Right lobe of liver (tissue), 6 donors: ENCODE measurements at regions not wholly inside any gene's neighbourhood (a gene's known extent, or its start where the extent isn't known, plus 50 kb on each side); places are given as distances from the start of the nearest gene placed in this dataset.

Experiments
- ATAC-seq, 4 donors: fragments of 200-7000 bp; cut with Tn5 transposase; one replicate each; pipeline ENCODE4 v1.9.1; 2020; ENCODE audit warnings: mild to moderate bottlenecking in 4 of 4, moderate library complexity in 4 of 4
- DNase-seq, 3 donors: peaks; one replicate each; pipeline ENCODE4 v3.0.0-alpha.2; 2020
- H3K27ac ChIP-seq, 3 donors: fragments of 200-600 bp; one replicate each; pipeline ENCODE4 v1.8.0; 2022
- H3K27me3 ChIP-seq, 2 donors: fragments of 200-600 bp; one replicate each; pipeline ENCODE4 v1.8.0; 2022
- H3K36me3 ChIP-seq, 4 donors: fragments of 200-600 bp; sonication (generic) in 1 of 4; one replicate each; pipeline versions ENCODE4 v1.5.1 to v1.8.0; 2017 to 2022; ENCODE audit warnings: control low read depth in 1 of 4
- H3K4me1 ChIP-seq, 4 donors: fragments of 200-600 bp; sonication (generic) in 1 of 4; one replicate each; pipeline versions ENCODE4 v1.5.1 to v1.8.0; 2017 to 2022; ENCODE audit warnings: control low read depth in 1 of 4
- H3K4me3 ChIP-seq, 3 donors: fragments of 200-600 bp; one replicate each; pipeline ENCODE4 v1.8.0; 2022
- H3K9me3 ChIP-seq, 4 donors: fragments of 200-600 bp; sonication (generic) in 1 of 4; one replicate each; pipeline versions ENCODE4 v1.5.1 to v1.8.0; 2017 to 2022; ENCODE audit warnings: control low read depth in 1 of 4
- CTCF ChIP-seq, 4 donors: fragments of 200-600 bp in 3 of 4; fragments of 450-650 bp in 1 of 4; IDR thresholded peaks; one replicate each; pipeline versions ENCODE4 v1.5.1 to v1.8.0; 2016 to 2022; ENCODE audit warnings: antibody characterized with exemption in 4 of 4, mild to moderate bottlenecking in 2 of 4
- POLR2A ChIP-seq: fragments of 450-650 bp; IDR thresholded peaks from one replicate; pipeline ENCODE4 v1.6.1; 2017; ENCODE audit warnings: antibody characterized with exemption, mild to moderate bottlenecking
- WGBS: methylation state at CpG from one replicate; pipeline ENCODE4 v1.1.6; 2018; ENCODE audit warnings: low coverage, low lambda C conversion rate; ENCODE audit not compliant: insufficient coverage; ENCODE audit errors: missing lambda C conversion rate; 5-methylcytosine and 5-hydroxymethylcytosine counted together
- intact Hi-C, 2 donors: fragments of 100-400 bp; cut with DNase I; formaldehyde crosslinking; loops; one replicate each; pipeline versions ENCODE4 v1.11.2 to v1.14.1; 2022
- donor health status: DM: no; HTN: yes; CAD: no.
- donor health status: DM: no; HTN: no; CAD: no.
- donor health status: DM: no; HTN: no; CAD: no.
- donor health status: DM: no; HTN: yes; CAD: no.
- donor health status: DM: no; HTN: yes; CAD: no.

- no peaks in the 10 kb centered on the region for H3K4me1 ChIP-seq
- no peak overlapping the region for H3K27ac ChIP-seq
- 80% methylated on average over 5 of the region's 5 CpGs for WGBS
- no peaks in the 10 kb centered on the region for H3K9me3 ChIP-seq
- TF ChIP-seq CTCF (IDR thresholded peaks at IDR 0.05) (no peak), POLR2A (no peak)
- DNase-seq (no peak), ATAC-seq (no peak)
- no peaks in the 10 kb centered on the region for H3K27me3 ChIP-seq
- intact Hi-C loops: no loop called here
- H3K36me3 ChIP-seq: no peaks in the 10 kb centered on the region
- no peak overlapping the region for H3K4me3 ChIP-seq
These were observed 131.6 kb upstream of the ID4 start for GRCh38 chr6:19705606-19706005.

GRCh38 chr6:19712012-19712688, 125.0 kb upstream of the ID4 start:
- ATAC-seq (no peak), DNase-seq (no peak)
- Histone ChIP-seq H3K27me3 (no peaks in the 10 kb centered on the region), H3K36me3 (no peaks in the 10 kb centered on the region), H3K4me1 (no peaks in the 10 kb centered on the region), H3K4me3 (no peak overlapping the region), H3K9me3 (no peaks in the 10 kb centered on the region), H3K27ac (no peak overlapping the region)
- intact Hi-C loops: no loop called here
- 73% methylated on average over 4 of the region's 4 CpGs for WGBS
- no peak for TF ChIP-seq CTCF (IDR thresholded peaks at IDR 0.05)
- no peak for TF ChIP-seq POLR2A

GRCh38 chr6:19712998-19713397, 124.2 kb upstream of the ID4 start:
- 53% methylated on average over 1 of the region's 1 CpG for WGBS
- intact Hi-C loops: no loop called here
- Histone ChIP-seq H3K36me3 (no peaks in the 10 kb centered on the region), H3K27me3 (no peaks in the 10 kb centered on the region), H3K4me1 (no peaks in the 10 kb centered on the region), H3K4me3 (no peak overlapping the region), H3K9me3 (no peaks in the 10 kb centered on the region), H3K27ac (no peak overlapping the region)
- DNase-seq (no peak), ATAC-seq (no peak)
- TF ChIP-seq CTCF (IDR thresholded peaks at IDR 0.05) (no peak), POLR2A (no peak)

GRCh38 chr6:19713411-19713810, 123.8 kb upstream of the ID4 start:
- H3K4me3 ChIP-seq: no peak overlapping the region
- intact Hi-C loops: no loop called here
- ATAC-seq (no peak), DNase-seq (no peak)
- no peaks in the 10 kb centered on the region for H3K36me3 ChIP-seq
- no peaks in the 10 kb centered on the region for H3K27me3 ChIP-seq
- no peaks in the 10 kb centered on the region for H3K9me3 ChIP-seq
- no peak for TF ChIP-seq CTCF (IDR thresholded peaks at IDR 0.05)
- no peak for TF ChIP-seq POLR2A
- 59% methylated on average over 4 of the region's 4 CpGs for WGBS
- no peaks in the 10 kb centered on the region for H3K4me1 ChIP-seq
- no peak overlapping the region for H3K27ac ChIP-seq

GRCh38 chr6:19713984-19714383, 123.2 kb upstream of the ID4 start:
- no peak for DNase-seq
- no peak for ATAC-seq
- Histone ChIP-seq H3K4me1 (no peaks in the 10 kb centered on the region), H3K36me3 (no peaks in the 10 kb centered on the region), H3K4me3 (no peak overlapping the region), H3K27me3 (no peaks in the 10 kb centered on the region), H3K27ac (no peak overlapping the region), H3K9me3 (no peaks in the 10 kb centered on the region)
- intact Hi-C loops: no loop called here
- WGBS: 56% methylated on average over 3 of the region's 3 CpGs
- TF ChIP-seq POLR2A: no peak
